ELR (cell line): ENCODE measurements at regions not wholly inside any gene's neighbourhood (a gene's known extent, or its start where the extent isn't known, plus 50 kb on each side); places are given as distances from the start of the nearest gene placed in this dataset.
A peak's percentile ranks its signal among the peaks of the same experiment; 100 is the strongest.

Source experiments
- DNase-seq: peaks from one replicate; pipeline ENCODE4 v3.0.0-alpha.2; 2015; ENCODE audit warnings: low read depth

GRCh38 chr16:35506018-35506897 lies 2046.8 kb downstream of the TP53TG3F start:
- DNase-seq: no peak

GRCh38 chr16:35506898-35507194 lies 2047.4 kb downstream of the TP53TG3F start:
- DNase-seq: no peak

- DNase-seq: no peak
Measured at GRCh38 chr16:35510701-35511100, 2051.3 kb downstream of the TP53TG3F start.

GRCh38 chr16:35516551-35516950 lies 2057.1 kb downstream of the TP53TG3F start:
- no peak for DNase-seq

- DNase-seq: no peak
Measured at GRCh38 chr16:35516971-35517370, 2057.6 kb downstream of the TP53TG3F start.

GRCh38 chr16:35523991-35524390 lies 2064.6 kb downstream of the TP53TG3F start:
- no peak for DNase-seq

- no peak for DNase-seq
Measured at GRCh38 chr16:35525979-35526590, 2066.7 kb downstream of the TP53TG3F start.

- no peak for DNase-seq
Measured at GRCh38 chr16:35532576-35532975, 2073.2 kb downstream of the TP53TG3F start.

- DNase-seq: peak; percentile 0
Measured at GRCh38 chr16:35533683-35534082, 2074.3 kb downstream of the TP53TG3F start.

GRCh38 chr16:35543486-35543885 lies 2084.1 kb downstream of the TP53TG3F start:
- no peak for DNase-seq

- DNase-seq: no peak
Measured at GRCh38 chr16:35552763-35553162, 2093.4 kb downstream of the TP53TG3F start.

GRCh38 chr16:35557731-35558130 lies 2098.3 kb downstream of the TP53TG3F start:
- DNase-seq: no peak

- no peak for DNase-seq
Measured at GRCh38 chr16:35559911-35560636, 2100.7 kb downstream of the TP53TG3F start.

GRCh38 chr16:35560637-35560984 lies 2101.2 kb downstream of the TP53TG3F start:
- DNase-seq: no peak

GRCh38 chr16:35561346-35561745 lies 2101.9 kb downstream of the TP53TG3F start:
- no peak for DNase-seq

GRCh38 chr16:35562471-35562870 lies 2103.1 kb downstream of the TP53TG3F start:
- DNase-seq: no peak

GRCh38 chr16:35562919-35563318 lies 2103.5 kb downstream of the TP53TG3F start:
- no peak for DNase-seq

- DNase-seq: no peak
Measured at GRCh38 chr16:35564148-35564547, 2104.7 kb downstream of the TP53TG3F start.

- no peak for DNase-seq
Measured at GRCh38 chr16:35564889-35565288, 2105.5 kb downstream of the TP53TG3F start.

GRCh38 chr16:35565626-35566025 lies 2106.2 kb downstream of the TP53TG3F start:
- DNase-seq: no peak

GRCh38 chr16:35569413-35569812 lies 2110.0 kb downstream of the TP53TG3F start:
- no peak for DNase-seq

GRCh38 chr16:35570946-35571345 lies 2111.5 kb downstream of the TP53TG3F start:
- DNase-seq: no peak

- no peak for DNase-seq
Measured at GRCh38 chr16:35572186-35572585, 2112.8 kb downstream of the TP53TG3F start.
